ENCODE measurements at regions not wholly inside any gene's neighbourhood (a gene's known extent, or its start where the extent isn't known, plus 50 kb on each side); places are given as distances from the start of the nearest gene placed in this dataset.

GRCh38 chr1:238895911-238896310, 490.5 kb upstream of the CHRM3 start:
- TF ChIP-seq ZNF707 (CRISPR knock-in tag; conservative IDR thresholded peaks at IDR 0.05) (no peak), POLR2AphosphoS5 (IDR thresholded peaks at IDR 0.05; ENCODE audit: control insufficient read depth, insufficient read depth, low read depth, low read length) (no peak), CGGBP1 (CRISPR knock-in tag; IDR thresholded peaks at IDR 0.05) (no peak), ZNF586 (CRISPR knock-in tag; conservative IDR thresholded peaks at IDR 0.05) (no peak), ZZZ3 (IDR thresholded peaks at IDR 0.05) (no peak)

GRCh38 chr1:238892612-238893011, 493.8 kb upstream of the CHRM3 start:
- Histone ChIP-seq H3K27ac (ENCODE audit: extremely low read depth, low read depth, low read length) (no peak overlapping the region), H3K4me2 (ENCODE audit: insufficient read depth, low read length) (no peak overlapping the region), H3K9me3 (replicated peaks; ENCODE audit: control insufficient read depth, insufficient read depth, low read depth, low read length) (no peaks in the 10 kb centered on the region), H3K4me3 (no peak overlapping the region), H3K27me3 (ENCODE audit: control insufficient read depth in 2 of 2, insufficient read depth in 2 of 2, low read length in 2 of 2) (no peaks in the 10 kb centered on the region), H3K4me1 (replicated peaks in 1 of 2; ENCODE audit: control insufficient read depth in 2 of 2, insufficient read depth in 2 of 2, low read length in 2 of 2) (no peaks in the 10 kb centered on the region), H4K20me1 (replicated peaks; ENCODE audit: control insufficient read depth, insufficient read depth, low read length) (no peaks in the 10 kb centered on the region), H3K9me1 (ENCODE audit: control insufficient read depth, insufficient read depth, low read length) (no peaks in the 10 kb centered on the region), H3K36me3 (ENCODE audit: control insufficient read depth, insufficient read depth, low read length) (no peaks in the 10 kb centered on the region), H3K79me2 (ENCODE audit: control insufficient read depth, insufficient read depth, low read length) (no peaks in the 10 kb centered on the region), H2AFZ (ENCODE audit: low read depth, low read length) (no peak overlapping the region), H3K9ac (ENCODE audit: insufficient read depth in 1 of 2, low read depth in 2 of 2, low read length in 2 of 2) (no peak overlapping the region)
- DNase-seq (ENCODE audit: extremely low read depth in 1 of 4, low spot score in 3 of 4) (no peak), FAIRE-seq (no peak), ATAC-seq (no peak)
- POLR2A ChIA-PET = no interaction called here
- in situ Hi-C loops (cut with MboI) (no loop called here), intact Hi-C loops (cut with micrococcal nuclease) (no loop called here)
- 0% methylated on average over 4 of the region's 4 CpGs for WGBS (ENCODE audit: insufficient coverage, low coverage, missing lambda C conversion rate)
- CTCF ChIA-PET (ENCODE audit: low intra/inter-chr PET ratio) = no interaction called here
- BruUV-seq (replicated peaks) = no TSS peak
- TF ChIP-seq TFAP4 (CRISPR knock-in tag; IDR thresholded peaks at IDR 0.05; ENCODE audit: borderline replicate concordance) (no peak), SIX5 (IDR thresholded peaks at IDR 0.05; ENCODE audit: borderline replicate concordance in 1 of 2, insufficient read depth in 1 of 2, low read depth in 1 of 2, low read length in 2 of 2) (no peak), ZNF41 (CRISPR knock-in tag; conservative IDR thresholded peaks at IDR 0.05) (no peak), RBFOX2 (IDR thresholded peaks at IDR 0.05; ENCODE audit: low read depth, low read length) (no peak), CTBP1 (IDR thresholded peaks at IDR 0.05; ENCODE audit: borderline replicate concordance) (no peak), ARID3B (CRISPR knock-in tag; IDR thresholded peaks at IDR 0.05; ENCODE audit: borderline replicate concordance) (no peak), MTA2 (IDR thresholded peaks at IDR 0.05; ENCODE audit: low read depth) (no peak), BRD4 (IDR thresholded peaks at IDR 0.05) (no peak), MEF2A (IDR thresholded peaks at IDR 0.05; ENCODE audit: control insufficient read depth, low read depth, low read length) (no peak), TCF15 (CRISPR knock-in tag; IDR thresholded peaks at IDR 0.05) (no peak)

More at GRCh38 chr1:238895911-238896310, 490.5 kb upstream of the CHRM3 start:
- Histone ChIP-seq H2AFZ (ENCODE audit: low read depth, low read length) (no peak overlapping the region), H3K4me2 (ENCODE audit: insufficient read depth, low read length) (no peak overlapping the region), H3K27ac (ENCODE audit: extremely low read depth, low read depth, low read length) (no peak overlapping the region), H3K36me3 (ENCODE audit: control insufficient read depth, insufficient read depth, low read length) (no peaks in the 10 kb centered on the region), H3K4me3 (no peak overlapping the region), H3K79me2 (ENCODE audit: control insufficient read depth, insufficient read depth, low read length) (no peaks in the 10 kb centered on the region), H3K27me3 (ENCODE audit: control insufficient read depth in 2 of 2, insufficient read depth in 2 of 2, low read length in 2 of 2) (no peaks in the 10 kb centered on the region), H4K20me1 (replicated peaks; ENCODE audit: control insufficient read depth, insufficient read depth, low read length) (no peaks in the 10 kb centered on the region), H3K9ac (ENCODE audit: insufficient read depth in 1 of 2, low read depth in 2 of 2, low read length in 2 of 2) (no peak overlapping the region), H3K4me1 (replicated peaks in 1 of 2; ENCODE audit: control insufficient read depth in 2 of 2, insufficient read depth in 2 of 2, low read length in 2 of 2) (no peaks in the 10 kb centered on the region), H3K9me3 (replicated peaks; ENCODE audit: control insufficient read depth, insufficient read depth, low read depth, low read length) (0 out of 2 replicates have a peak, but pooled peaks cover 3% of the 10 kb centered on the region), H3K9me1 (ENCODE audit: control insufficient read depth, insufficient read depth, low read length) (no peaks in the 10 kb centered on the region)
- intact Hi-C loops (cut with micrococcal nuclease) (no loop called here), in situ Hi-C loops (cut with MboI) (no loop called here)
- DNase-seq (ENCODE audit: extremely low read depth in 1 of 4, low spot score in 3 of 4) (no peak), FAIRE-seq (no peak), ATAC-seq (no peak)
- BruUV-seq (replicated peaks) = no TSS peak
- WGBS (ENCODE audit: insufficient coverage, low coverage, missing lambda C conversion rate) = 0% methylated on average over 2 of the region's 2 CpGs
- ChIA-PET POLR2A (no interaction called here), CTCF (ENCODE audit: low intra/inter-chr PET ratio) (no interaction called here)

Measured in K562 (cell line).